H1 (cell line): ENCODE measurements at regions not wholly inside any gene's neighbourhood (a gene's known extent, or its start where the extent isn't known, plus 50 kb on each side); places are given as distances from the start of the nearest gene placed in this dataset.

Experiments used
- CTCF ChIA-PET: fragments of 300-600 bp; sonication (Branson Sonifier 250); formaldehyde crosslinking; loops from one replicate; lab custom pipeline; 2021; ENCODE audit not compliant: partially characterized antibody; lab: Charles Lee
- POLR2A ChIA-PET: fragments of 300-600 bp; sonication (Branson Sonifier 250); formaldehyde crosslinking; loops from one replicate; lab custom pipeline; 2021; ENCODE audit warnings: inconsistent platforms; ENCODE audit not compliant: partially characterized antibody; lab: Charles Lee
- DNase-seq, 2 experiments: peaks; one replicate each; pipeline versions ENCODE4 v3.0.0 to v3.0.0-alpha.2; 2010 to 2022; ENCODE audit warnings: low spot score in 2 of 2, low read depth in 1 of 2, mixed read lengths in 1 of 2
- FAIRE-seq: peaks from 2 replicates; lab custom pipeline; 2011; peaks lifted over from hg19 to GRCh38; lab: Jason Lieb, UNC
- H2AFZ ChIP-seq: 2 replicates; pipeline ENCODE4 v1.8.1; 2012; ENCODE audit warnings: low read length, inconsistent platforms
- H2AK5ac ChIP-seq: 2 replicates; pipeline ENCODE4 v1.6.1; 2013; ENCODE audit warnings: low read depth, low read length
- H2BK120ac ChIP-seq: replicated peaks from 2 replicates; pipeline ENCODE3; 2013; ENCODE audit warnings: low read depth, low read length, inconsistent platforms
- H2BK12ac ChIP-seq: 2 replicates; pipeline ENCODE4 v1.6.1; 2013; ENCODE audit warnings: low read depth, low read length
- H2BK15ac ChIP-seq: 2 replicates; pipeline ENCODE4 v1.6.1; 2013; ENCODE audit warnings: low read length
- H2BK20ac ChIP-seq: 2 replicates; pipeline ENCODE4 v1.6.1; 2013; ENCODE audit warnings: low read length
- H2BK5ac ChIP-seq: 2 replicates; pipeline ENCODE4 v1.6.1; 2013; ENCODE audit warnings: low read depth, low read length
- H3K14ac ChIP-seq: 2 replicates; pipeline ENCODE4 v1.6.1; 2013; ENCODE audit warnings: inconsistent platforms; ENCODE audit not compliant: insufficient read length
- H3K18ac ChIP-seq: 2 replicates; pipeline ENCODE4 v1.6.1; 2013; ENCODE audit warnings: low read length; ENCODE audit errors: extremely low read depth
- H3K23ac ChIP-seq: 2 replicates; pipeline ENCODE4 v1.6.1; 2013; ENCODE audit warnings: inconsistent platforms; ENCODE audit not compliant: insufficient read length
- H3K23me2 ChIP-seq: 2 replicates; pipeline ENCODE4 v1.6.1; 2013; ENCODE audit warnings: low read depth, low read length
- H3K27ac ChIP-seq: 2 replicates; pipeline ENCODE4 v1.6.1; 2011; ENCODE audit warnings: low read depth, low read length, inconsistent platforms
- H3K27me3 ChIP-seq, 4 experiments: replicated peaks in 1 of 4; 1 replicate in 1 of 4; 2 replicates in 3 of 4; pipeline versions ENCODE4 v1.6.1 to v1.8.1; 2011 to 2013; ENCODE audit warnings: low read length in 3 of 4, mild to moderate bottlenecking in 3 of 4, inconsistent platforms in 2 of 4, mixed read lengths in 2 of 4, moderate library complexity in 1 of 4; ENCODE audit not compliant: control insufficient read depth in 3 of 4, insufficient read depth in 3 of 4; ENCODE audit errors: extremely low read depth in 1 of 4
- H3K36me3 ChIP-seq, 4 experiments: 2 replicates each; pipeline versions ENCODE4 v1.6.1 to v1.8.1; 2011 to 2013; ENCODE audit warnings: mild to moderate bottlenecking in 4 of 4, low read length in 3 of 4, moderate library complexity in 2 of 4, control low read depth in 1 of 4, inconsistent platforms in 1 of 4; ENCODE audit not compliant: insufficient read depth in 4 of 4, control insufficient read depth in 2 of 4
- H3K4ac ChIP-seq: replicated peaks from 2 replicates; pipeline ENCODE3; 2013; ENCODE audit warnings: low read length, low read depth, mixed read lengths, inconsistent platforms; ENCODE audit not compliant: insufficient read length
- H3K4me1 ChIP-seq, 4 experiments: replicated peaks in 1 of 4; 1 replicate in 1 of 4; 2 replicates in 3 of 4; pipeline versions ENCODE4 v1.6.1 to v1.8.1; 2011 to 2013; ENCODE audit warnings: low read length in 3 of 4, inconsistent platforms in 2 of 4, mixed read lengths in 1 of 4; ENCODE audit not compliant: insufficient read depth in 4 of 4, control insufficient read depth in 3 of 4
- H3K4me2 ChIP-seq, 2 experiments: 2 replicates each; pipeline versions ENCODE4 v1.6.1 to v1.8.1; 2011 to 2013; ENCODE audit warnings: low read depth in 2 of 2, low read length in 2 of 2, control low read depth in 1 of 2, inconsistent platforms in 1 of 2, mild to moderate bottlenecking in 1 of 2; ENCODE audit not compliant: insufficient read depth in 1 of 2
- H3K4me3 ChIP-seq, 4 experiments: fragments of 200-600, 300-600 bp in 1 of 4; sonication (generic), shearing (Covaris generic), sonication (Bioruptor Twin) in 1 of 4; 2 replicates each; pipeline versions ENCODE4 v1.5.1 to v1.8.1; 2011 to 2016; ENCODE audit warnings: low read length in 4 of 4, low read depth in 3 of 4, control low read depth in 2 of 4, inconsistent platforms in 2 of 4, mild to moderate bottlenecking in 2 of 4, mixed read lengths in 1 of 4, moderate library complexity in 1 of 4; ENCODE audit not compliant: insufficient read depth in 2 of 4; ENCODE audit errors: extremely low read depth in 1 of 4
- H3K56ac ChIP-seq: replicated peaks from 2 replicates; pipeline ENCODE3; 2013; ENCODE audit warnings: low read depth, mild to moderate bottlenecking, mixed read lengths, low read length, inconsistent platforms; ENCODE audit not compliant: insufficient read length
- H3K79me1 ChIP-seq: 2 replicates; pipeline ENCODE4 v1.6.1; 2013; ENCODE audit warnings: low read depth, low read length, control low read depth
- H3K79me2 ChIP-seq, 2 experiments: 2 replicates each; pipeline versions ENCODE4 v1.6.1 to v1.8.1; 2012 to 2013; ENCODE audit warnings: low read length in 2 of 2, mild to moderate bottlenecking in 2 of 2, inconsistent platforms in 1 of 2; ENCODE audit not compliant: insufficient read depth in 2 of 2, control insufficient read depth in 1 of 2
- H3K9ac ChIP-seq, 4 experiments: replicated peaks in 1 of 4; 1 replicate in 1 of 4; 2 replicates in 3 of 4; pipeline versions ENCODE4 v1.6.1 to v1.8.1; 2011 to 2013; ENCODE audit warnings: low read depth in 3 of 4, low read length in 3 of 4, control low read depth in 2 of 4, mild to moderate bottlenecking in 2 of 4, moderate library complexity in 2 of 4, inconsistent platforms in 1 of 4; ENCODE audit errors: extremely low read depth in 1 of 4
- H3K9me3 ChIP-seq, 2 experiments: 2 replicates each; pipeline versions ENCODE4 v1.6.1 to v1.8.1; 2012 to 2013; ENCODE audit warnings: mild to moderate bottlenecking in 2 of 2, moderate library complexity in 2 of 2, control low read depth in 1 of 2, inconsistent platforms in 1 of 2, low read depth in 1 of 2, low read length in 1 of 2, mixed read lengths in 1 of 2; ENCODE audit not compliant: insufficient read depth in 2 of 2
- H4K20me1 ChIP-seq, 2 experiments: replicated peaks in 1 of 2; 2 replicates each; pipeline versions ENCODE3 to v1.8.1; 2011 to 2013; ENCODE audit warnings: inconsistent platforms in 2 of 2, low read length in 2 of 2, mild to moderate bottlenecking in 1 of 2; ENCODE audit not compliant: insufficient read depth in 2 of 2, control insufficient read depth in 1 of 2
- H4K5ac ChIP-seq: 2 replicates; pipeline ENCODE4 v1.6.1; 2013; ENCODE audit warnings: low read length, low read depth, mixed read lengths, inconsistent platforms; ENCODE audit not compliant: insufficient read length
- H4K8ac ChIP-seq: 2 replicates; pipeline ENCODE4 v1.8.0; 2013; ENCODE audit warnings: mild to moderate bottlenecking, moderate library complexity, low read length, inconsistent platforms; ENCODE audit not compliant: insufficient read depth; ENCODE audit errors: extremely low read depth
- H4K91ac ChIP-seq: replicated peaks from 2 replicates; pipeline ENCODE3; 2013; ENCODE audit warnings: low read length, mixed read lengths, inconsistent platforms; ENCODE audit not compliant: insufficient read length
- ASH2L ChIP-seq: fragments of 200-600, 300-600 bp; sonication (generic); IDR thresholded peaks from one replicate; pipeline ENCODE4 v1.7.1; 2017; ENCODE audit warnings: low read length
- ATF2 ChIP-seq: IDR thresholded peaks from 2 replicates; pipeline ENCODE4 v1.6.1; 2012; ENCODE audit warnings: low read length, inconsistent platforms
- CTBP2 ChIP-seq: IDR thresholded peaks from 2 replicates; pipeline ENCODE4 v1.7.0; 2011; ENCODE audit warnings: borderline replicate concordance, mild to moderate bottlenecking, moderate library complexity, mixed read lengths, low read length; ENCODE audit not compliant: insufficient read depth, insufficient read length
- EGR1 ChIP-seq: IDR thresholded peaks from 2 replicates; pipeline ENCODE4 v1.6.1; 2011; ENCODE audit warnings: low read depth, low read length, borderline replicate concordance
- EP300 ChIP-seq, 2 experiments: IDR thresholded peaks; 1 replicate in 1 of 2; 2 replicates in 1 of 2; pipeline ENCODE4 v1.6.1; 2011 to 2012; ENCODE audit warnings: low read depth in 2 of 2, low read length in 2 of 2, mild to moderate bottlenecking in 2 of 2, borderline replicate concordance in 1 of 2, inconsistent platforms in 1 of 2, moderate library complexity in 1 of 2
- GABPA ChIP-seq: IDR thresholded peaks from 2 replicates; pipeline ENCODE4 v1.6.1; 2011; ENCODE audit warnings: mild to moderate bottlenecking, low read length, moderate library complexity, borderline replicate concordance; ENCODE audit not compliant: insufficient read depth
- SIN3A ChIP-seq, 2 experiments: IDR thresholded peaks in 1 of 2; conservative IDR thresholded peaks in 1 of 2; 2 replicates each; pipeline ENCODE4 v1.6.1; 2011 to 2012; ENCODE audit warnings: low read length in 2 of 2, improper control_type of control experiment in 1 of 2, low read depth in 1 of 2, mild to moderate bottlenecking in 1 of 2
- SIRT6 ChIP-seq: IDR thresholded peaks from one replicate; pipeline ENCODE4 v1.7.1; 2012; ENCODE audit warnings: low read length, inconsistent platforms
- SP2 ChIP-seq: IDR thresholded peaks from 2 replicates; pipeline ENCODE4 v1.6.1; 2012; ENCODE audit warnings: mild to moderate bottlenecking, low read length, inconsistent platforms
- TAF7 ChIP-seq: optimal IDR thresholded peaks from 2 replicates; pipeline ENCODE3; 2011; ENCODE audit warnings: low read depth, mild to moderate bottlenecking, inconsistent platforms, low read length, moderate library complexity, borderline replicate concordance
- WGBS, 2 experiments: shearing (Covaris generic) in 1 of 2; methylation state at CpG; one replicate each; pipeline versions ENCODE4 v1.1.6 to v1.1.7; 2013 to 2015; ENCODE audit warnings: low lambda C conversion rate in 2 of 2, mixed read lengths in 2 of 2, inconsistent platforms in 1 of 2, low coverage in 1 of 2, missing lambda C conversion rate in 1 of 2; ENCODE audit not compliant: insufficient replicate concordance in 2 of 2, insufficient coverage in 1 of 2, insufficient read length in 1 of 2; ENCODE audit errors: extremely low coverage in 1 of 2, missing lambda C conversion rate in 1 of 2; 5-methylcytosine and 5-hydroxymethylcytosine counted together
- TF ChIP-seq, protein P1 (sequence below): IDR thresholded peaks from 2 replicates; pipeline ENCODE4 v1.6.1; 2012; ENCODE audit warnings: inconsistent platforms

DNA sequence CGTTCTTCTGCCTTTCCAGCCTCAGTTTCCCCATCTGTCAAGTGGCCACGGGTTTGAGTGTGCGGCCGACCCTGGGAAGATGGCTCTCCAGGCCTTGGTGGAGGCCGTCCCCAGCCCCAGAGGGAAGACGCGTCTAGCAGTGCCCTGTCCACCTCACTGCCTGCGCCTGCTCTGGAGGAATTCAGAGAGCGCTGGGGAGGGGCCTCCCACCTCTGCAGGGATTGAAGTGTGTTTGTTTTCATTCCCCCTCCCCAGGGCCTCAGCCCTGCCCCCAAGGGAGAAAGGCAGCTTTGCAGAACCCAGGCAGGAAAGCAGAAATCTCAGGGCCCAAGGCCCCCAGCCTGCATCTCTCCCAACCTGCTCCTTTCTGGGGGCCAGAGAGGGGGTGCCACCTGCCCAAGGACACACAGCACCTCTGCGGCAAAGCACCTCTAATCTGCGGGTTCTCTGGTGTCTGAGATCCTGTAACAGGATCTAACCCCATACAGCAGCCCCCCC, 91.0 kb downstream of the MICALL2 start:
- H3K23me2 ChIP-seq: peaks cover 2% of the 10 kb centered on the region; the same call in 1 of the 2 replicates
- no peak overlapping the region; the same call in 1 of the 2 replicates for H2BK12ac ChIP-seq
- no peak overlapping the region for H2BK15ac ChIP-seq
- H3K9ac ChIP-seq: no peak overlapping the region
- WGBS, 2 experiments: 77% methylated on average over 4 of the region's 11 CpGs; no CpG with 5 or more reads in 1 of the 2 experiments
- H3K18ac ChIP-seq: no peak overlapping the region; the same call in 1 of the 2 replicates
- no peaks in the 10 kb centered on the region for H3K9me3 ChIP-seq
- H3K27me3 ChIP-seq: peaks cover 0 to 25% (median 17%) of the 10 kb centered on the region in 4 experiments; a peak in 5 of 7 replicates
- H2BK5ac ChIP-seq: no peak overlapping the region
- H3K36me3 ChIP-seq: no peaks in the 10 kb centered on the region
- no peak overlapping the region for H3K56ac ChIP-seq
- ChIA-PET POLR2A (interaction anchor here (1.0 kb wide), 1 partner anchor 13 kb away, joined by 3 read pairs; no protein-coding TSS in a partner anchor), CTCF (interaction anchor here (0.7 to 1.7 kb wide), 17 partner anchors 13 to 396 kb away, joined by 3 to 11 read pairs (median 4); no protein-coding TSS in a partner anchor)
- H3K27ac ChIP-seq: no peak overlapping the region
- no peaks in the 10 kb centered on the region for H4K20me1 ChIP-seq
- peak overlapping the region in 1 of 4 experiments; percentile 54; a peak in 2 of 8 replicates for H3K4me3 ChIP-seq
- no peak overlapping the region for H2BK120ac ChIP-seq
- no peak overlapping the region for H2AFZ ChIP-seq
- no peak overlapping the region for H3K14ac ChIP-seq
- no peaks in the 10 kb centered on the region for H3K79me2 ChIP-seq
- H4K5ac ChIP-seq: no peak overlapping the region
- DNase-seq: no peak
- H4K8ac ChIP-seq: no peak overlapping the region
- peaks cover 0 to 13% (median 7%) of the 10 kb centered on the region in 4 experiments; a peak in 5 of 7 replicates for H3K4me1 ChIP-seq
- H4K91ac ChIP-seq: no peak overlapping the region
- FAIRE-seq: no peak
- no peak overlapping the region for H3K4ac ChIP-seq
- H3K4me2 ChIP-seq: peak overlapping the region; percentile 41 to 53; a peak in 3 of 4 replicates
- H2BK20ac ChIP-seq: no peak overlapping the region
- no peak overlapping the region for H3K23ac ChIP-seq
- no peak overlapping the region for H2AK5ac ChIP-seq
- no peaks in the 10 kb centered on the region for H3K79me1 ChIP-seq
- no peak for TF ChIP-seq EGR1
- no peak for TF ChIP-seq GABPA
- TF ChIP-seq SIRT6: no peak
- TF ChIP-seq TAF7: no peak
- TF ChIP-seq ATF2: no peak
- TF ChIP-seq CTBP2: no peak
- TF ChIP-seq SIN3A (conservative IDR thresholded peaks at IDR 0.05 in 1 of 2, IDR thresholded peaks at IDR 0.05 in 1 of 2; ENCODE audit: low read depth in 1 of 2, low read length in 2 of 2): no peak
- no peak for TF ChIP-seq ASH2L
- TF ChIP-seq, protein P1, sequence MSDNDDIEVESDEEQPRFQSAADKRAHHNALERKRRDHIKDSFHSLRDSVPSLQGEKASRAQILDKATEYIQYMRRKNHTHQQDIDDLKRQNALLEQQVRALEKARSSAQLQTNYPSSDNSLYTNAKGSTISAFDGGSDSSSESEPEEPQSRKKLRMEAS: no peak
- no peak for TF ChIP-seq SP2
- no peak for TF ChIP-seq EP300 (IDR thresholded peaks at IDR 0.05; ENCODE audit: borderline replicate concordance in 1 of 2, low read depth in 2 of 2, low read length in 2 of 2)
